ENCODE measurements at regions not wholly inside any gene's neighbourhood (a gene's known extent, or its start where the extent isn't known, plus 50 kb on each side); places are given as distances from the start of the nearest gene placed in this dataset.

DNA sequence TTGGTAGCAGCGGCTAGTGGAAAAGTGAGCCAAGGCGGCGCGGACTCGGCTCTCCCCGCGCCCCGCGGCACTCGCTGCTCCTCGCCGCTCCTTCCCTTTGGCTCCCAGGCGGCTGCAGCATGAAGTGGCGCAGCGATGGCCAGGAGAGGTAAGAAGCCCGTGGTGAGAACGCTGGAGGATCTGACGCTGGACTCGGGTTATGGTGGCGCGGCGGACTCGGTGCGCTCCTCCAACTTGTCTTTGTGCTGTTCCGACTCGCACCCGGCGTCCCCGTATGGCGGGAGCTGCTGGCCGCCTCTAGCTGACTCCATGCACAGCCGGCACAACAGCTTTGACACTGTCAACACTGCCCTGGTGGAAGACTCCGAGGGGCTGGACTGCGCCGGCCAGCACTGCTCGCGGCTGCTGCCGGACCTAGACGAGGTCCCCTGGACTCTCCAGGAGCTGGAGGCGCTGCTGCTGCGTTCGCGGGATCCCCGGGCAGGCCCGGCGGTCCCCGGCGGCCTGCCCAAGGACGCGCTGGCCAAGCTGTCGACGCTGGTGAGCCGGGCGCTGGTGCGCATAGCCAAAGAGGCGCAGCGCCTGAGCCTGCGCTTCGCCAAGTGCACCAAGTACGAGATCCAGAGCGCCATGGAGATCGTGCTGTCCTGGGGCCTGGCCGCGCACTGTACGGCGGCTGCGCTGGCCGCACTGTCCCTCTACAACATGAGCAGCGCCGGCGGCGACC, 225.6 kb upstream of the CRY1 start:
- no peak for TF ChIP-seq REST (IDR thresholded peaks at IDR 0.05; ENCODE audit: low read depth)
- TF ChIP-seq ZBTB7A (IDR thresholded peaks at IDR 0.05; ENCODE audit: low read depth): no peak
- no peak for TF ChIP-seq YY1 (IDR thresholded peaks at IDR 0.05; ENCODE audit: low read depth)
- no peak for TF ChIP-seq CREB1 (IDR thresholded peaks at IDR 0.05; ENCODE audit: low read depth)
- no peak for TF ChIP-seq FOXM1 (IDR thresholded peaks at IDR 0.05; ENCODE audit: borderline replicate concordance, low read depth)
- TF ChIP-seq EGR1 (IDR thresholded peaks at IDR 0.05): no peak
- no peak for TF ChIP-seq RAD21 (IDR thresholded peaks at IDR 0.05; ENCODE audit: low read depth)
- no peak for TF ChIP-seq EP300 (IDR thresholded peaks at IDR 0.05; ENCODE audit: borderline replicate concordance)
- TF ChIP-seq CEBPB (IDR thresholded peaks at IDR 0.05): no peak
- TF ChIP-seq, protein P1, sequence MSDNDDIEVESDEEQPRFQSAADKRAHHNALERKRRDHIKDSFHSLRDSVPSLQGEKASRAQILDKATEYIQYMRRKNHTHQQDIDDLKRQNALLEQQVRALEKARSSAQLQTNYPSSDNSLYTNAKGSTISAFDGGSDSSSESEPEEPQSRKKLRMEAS (IDR thresholded peaks at IDR 0.05): no peak
- TF ChIP-seq NFIC (IDR thresholded peaks at IDR 0.05): no peak
- TF ChIP-seq TEAD4 (IDR thresholded peaks at IDR 0.05): no peak

All from Ishikawa (cell line).